Neural cell (in vitro differentiated cells): ENCODE measurements at regions not wholly inside any gene's neighbourhood (a gene's known extent, or its start where the extent isn't known, plus 50 kb on each side); places are given as distances from the start of the nearest gene placed in this dataset.
"Not testable (repeated sequence)": the region's sequence is repeated elsewhere in the genome, so short reads cannot be mapped to it uniquely, and the experiment has no call there.

ENCODE experiments used
- CTCF ChIP-seq: fragments of 450-650 bp; IDR thresholded peaks from 2 replicates; pipeline ENCODE4 v1.5.1; 2014; ENCODE audit warnings: antibody characterized with exemption, mild to moderate bottlenecking, moderate library complexity; ENCODE audit not compliant: poor library complexity, severe bottlenecking
- RAD21 ChIP-seq: fragments of 450-650 bp; conservative IDR thresholded peaks from 2 replicates; pipeline ENCODE4 v1.6.1; 2014; ENCODE audit warnings: antibody characterized with exemption, mild to moderate bottlenecking, moderate library complexity
- SMC3 ChIP-seq: fragments of 450-650 bp; conservative IDR thresholded peaks from 2 replicates; pipeline ENCODE4 v1.6.1; 2014; ENCODE audit warnings: antibody characterized with exemption, mild to moderate bottlenecking, moderate library complexity; ENCODE audit not compliant: poor library complexity

GRCh38 chr21:10445685-10446084, 75.7 kb upstream of the TPTE start:
- not testable (repeated sequence) for TF ChIP-seq SMC3, CTCF, RAD21
